NB4 (cell line): ENCODE measurements at regions not wholly inside any gene's neighbourhood (a gene's known extent, or its start where the extent isn't known, plus 50 kb on each side); places are given as distances from the start of the nearest gene placed in this dataset.
"Not testable (repeated sequence)": the region's sequence is repeated elsewhere in the genome, so short reads cannot be mapped to it uniquely, and the experiment has no call there.

Experiments used
- DNase-seq: peaks from one replicate; pipeline ENCODE4 v3.0.0; 2010; ENCODE audit warnings: low read depth
- H3K4me3 ChIP-seq: one replicate; pipeline ENCODE4 v1.5.1; 2011; ENCODE audit warnings: mild to moderate bottlenecking, low read depth, low read length, moderate library complexity
- MYC ChIP-seq: IDR thresholded peaks from 2 replicates; pipeline ENCODE4 v1.6.1; 2011; ENCODE audit warnings: low read depth, low read length
- POLR2A ChIP-seq: IDR thresholded peaks from 2 replicates; pipeline ENCODE4 v1.6.1; 2011; ENCODE audit warnings: mild to moderate bottlenecking; ENCODE audit not compliant: insufficient read length; ENCODE audit errors: extremely low read depth
- TF ChIP-seq, protein P1 (sequence below): IDR thresholded peaks from 2 replicates; pipeline ENCODE4 v1.6.1; 2011; ENCODE audit warnings: low read depth, low read length
- TF ChIP-seq, protein P2 (sequence below): IDR thresholded peaks from one replicate; pipeline ENCODE4 v1.5.1; 2012; ENCODE audit warnings: low read depth, low read length

DNA sequence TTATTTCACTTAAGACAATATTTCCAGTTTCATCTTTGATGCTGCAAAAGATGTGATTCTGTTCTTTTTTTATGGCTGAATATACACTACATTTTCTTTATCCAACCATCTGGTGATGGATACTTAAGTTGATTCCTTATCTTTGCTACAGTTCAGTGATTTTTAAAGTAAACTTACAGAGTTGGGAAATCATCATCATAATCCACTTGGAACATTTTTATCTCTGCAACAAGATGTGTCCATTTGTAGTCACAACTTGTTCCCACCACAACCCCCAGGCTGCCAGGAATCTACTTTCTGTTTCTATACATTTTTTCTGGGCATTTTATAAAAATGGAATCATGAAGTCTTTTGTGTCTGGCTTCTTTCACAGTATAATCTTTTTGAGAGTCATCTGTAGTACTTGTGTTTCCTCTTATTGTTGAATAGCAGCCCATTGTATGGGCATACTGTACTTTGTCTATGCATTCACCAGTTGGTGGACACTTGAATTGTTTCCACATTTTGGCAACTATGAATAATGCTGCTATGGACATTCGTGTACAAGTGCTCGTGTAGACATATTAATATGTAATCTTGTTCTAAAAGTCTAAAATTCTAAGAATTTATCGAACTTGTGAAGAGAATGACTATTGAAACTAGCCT lies 212.5 kb upstream of the DDHD1 start:
- H3K4me3 ChIP-seq: no peak overlapping the region
- DNase-seq: no peak
- TF ChIP-seq MYC: no peak
- TF ChIP-seq, protein P1, sequence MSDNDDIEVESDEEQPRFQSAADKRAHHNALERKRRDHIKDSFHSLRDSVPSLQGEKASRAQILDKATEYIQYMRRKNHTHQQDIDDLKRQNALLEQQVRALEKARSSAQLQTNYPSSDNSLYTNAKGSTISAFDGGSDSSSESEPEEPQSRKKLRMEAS: no peak
- no peak for TF ChIP-seq POLR2A

DNA sequence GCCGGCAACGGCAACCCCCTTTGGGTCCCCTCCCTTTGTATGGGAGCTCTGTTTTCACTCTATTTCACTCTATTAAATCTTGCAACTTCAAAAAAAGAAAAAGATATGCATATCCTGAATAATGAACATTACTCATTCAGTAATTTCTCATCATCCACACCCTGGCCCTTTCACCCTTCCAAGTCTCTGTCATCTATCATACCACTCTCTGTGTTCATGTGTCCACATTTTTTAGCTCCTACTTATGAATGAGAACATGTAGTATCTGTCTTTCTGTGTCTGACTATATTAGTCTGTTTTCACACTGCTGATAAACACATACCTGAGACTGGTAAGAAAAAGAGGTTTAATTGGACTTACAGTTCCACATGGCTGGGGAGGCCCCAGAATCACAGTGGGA lies 209.8 kb upstream of the DDHD1 start:
- DNase-seq, H3K4me3 ChIP-seq: not testable (repeated sequence)

DNA sequence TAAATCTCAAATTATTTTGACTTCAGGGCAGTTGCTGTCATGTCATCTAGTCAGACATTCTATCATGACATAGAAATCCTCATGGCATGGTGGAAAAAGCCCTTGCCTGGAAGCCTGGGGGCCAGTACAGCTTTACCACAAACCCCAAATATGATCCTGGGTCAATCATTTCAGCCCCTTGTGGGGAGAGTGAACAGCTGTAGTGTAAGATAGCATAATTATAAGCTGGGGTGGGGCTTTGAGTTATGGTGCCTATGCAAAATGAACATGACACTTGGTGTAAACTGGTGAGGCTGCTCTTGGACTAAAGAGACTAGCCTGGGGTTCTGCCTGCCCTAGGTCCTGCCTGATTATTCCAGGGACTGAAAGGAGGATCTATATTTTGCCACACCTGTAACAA lies 207.7 kb upstream of the DDHD1 start:
- DNase-seq: no peak
- TF ChIP-seq, protein P1: no peak
- TF ChIP-seq MYC (no peak), POLR2A (no peak)
- TF ChIP-seq, protein P2, sequence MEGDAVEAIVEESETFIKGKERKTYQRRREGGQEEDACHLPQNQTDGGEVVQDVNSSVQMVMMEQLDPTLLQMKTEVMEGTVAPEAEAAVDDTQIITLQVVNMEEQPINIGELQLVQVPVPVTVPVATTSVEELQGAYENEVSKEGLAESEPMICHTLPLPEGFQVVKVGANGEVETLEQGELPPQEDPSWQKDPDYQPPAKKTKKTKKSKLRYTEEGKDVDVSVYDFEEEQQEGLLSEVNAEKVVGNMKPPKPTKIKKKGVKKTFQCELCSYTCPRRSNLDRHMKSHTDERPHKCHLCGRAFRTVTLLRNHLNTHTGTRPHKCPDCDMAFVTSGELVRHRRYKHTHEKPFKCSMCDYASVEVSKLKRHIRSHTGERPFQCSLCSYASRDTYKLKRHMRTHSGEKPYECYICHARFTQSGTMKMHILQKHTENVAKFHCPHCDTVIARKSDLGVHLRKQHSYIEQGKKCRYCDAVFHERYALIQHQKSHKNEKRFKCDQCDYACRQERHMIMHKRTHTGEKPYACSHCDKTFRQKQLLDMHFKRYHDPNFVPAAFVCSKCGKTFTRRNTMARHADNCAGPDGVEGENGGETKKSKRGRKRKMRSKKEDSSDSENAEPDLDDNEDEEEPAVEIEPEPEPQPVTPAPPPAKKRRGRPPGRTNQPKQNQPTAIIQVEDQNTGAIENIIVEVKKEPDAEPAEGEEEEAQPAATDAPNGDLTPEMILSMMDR: no peak
- H3K4me3 ChIP-seq: no peak overlapping the region

DNA sequence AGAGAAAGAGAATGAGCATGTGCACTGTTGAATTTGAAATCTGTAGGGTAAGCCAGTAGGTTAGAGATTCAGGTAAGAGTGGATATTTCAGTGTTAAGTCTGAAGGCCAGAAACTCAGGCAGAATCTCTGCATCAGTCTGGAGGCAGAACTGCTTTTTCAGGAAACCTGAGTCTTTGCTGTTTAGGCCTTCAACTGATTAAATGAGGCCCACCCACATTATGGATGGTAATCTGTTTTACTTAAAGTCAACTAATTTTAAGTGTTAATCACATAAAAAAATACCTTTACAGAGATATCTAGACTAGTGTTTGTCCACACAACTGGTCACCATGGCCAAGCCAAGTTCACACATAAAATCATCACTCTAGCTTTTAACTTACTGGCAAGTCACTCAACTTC lies 205.0 kb upstream of the DDHD1 start:
- TF ChIP-seq, protein P1: no peak
- TF ChIP-seq, protein P2: no peak
- no peak for TF ChIP-seq MYC
- TF ChIP-seq POLR2A: no peak
- no peak for DNase-seq
- H3K4me3 ChIP-seq: no peak overlapping the region

DNA sequence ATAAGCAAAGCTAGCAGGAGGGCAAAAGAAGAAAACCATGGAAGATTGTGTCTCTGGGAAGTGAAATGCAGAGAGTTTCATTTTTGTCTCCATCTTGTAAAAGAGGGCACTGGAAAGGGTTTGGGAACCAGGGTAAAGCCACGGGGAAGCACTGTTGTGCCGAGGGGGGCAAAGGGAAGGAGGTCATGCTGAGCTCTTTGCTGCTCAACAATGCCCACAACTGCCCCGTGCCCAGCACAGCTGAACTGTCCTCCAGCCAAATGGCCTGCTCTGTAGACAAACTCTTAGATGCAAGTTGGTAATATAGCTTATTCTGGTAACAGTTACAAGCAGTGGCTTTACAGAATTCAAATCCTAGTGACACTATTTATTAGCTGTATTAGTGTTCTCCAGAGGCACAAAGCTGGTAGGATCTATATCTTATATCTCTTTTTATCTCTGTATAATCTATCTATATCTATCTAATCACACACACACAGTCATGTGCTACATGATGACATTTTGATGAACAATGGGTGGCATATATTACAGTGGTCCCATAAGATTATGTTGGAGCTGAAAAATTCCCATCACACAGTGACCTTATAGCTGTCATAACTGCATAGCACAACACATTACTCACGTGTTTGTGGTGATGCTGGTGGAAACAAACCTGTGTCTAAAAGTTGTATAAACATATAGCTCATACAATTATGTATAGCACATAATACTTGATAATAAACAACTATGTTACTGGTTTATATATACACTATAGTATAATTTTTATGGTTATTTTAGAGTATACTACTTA lies 203.4 kb upstream of the DDHD1 start:
- no peak overlapping the region for H3K4me3 ChIP-seq
- no peak for DNase-seq
- TF ChIP-seq, protein P1: no peak
- no peak for TF ChIP-seq MYC
- no peak for TF ChIP-seq POLR2A
- TF ChIP-seq, protein P2: no peak

DNA sequence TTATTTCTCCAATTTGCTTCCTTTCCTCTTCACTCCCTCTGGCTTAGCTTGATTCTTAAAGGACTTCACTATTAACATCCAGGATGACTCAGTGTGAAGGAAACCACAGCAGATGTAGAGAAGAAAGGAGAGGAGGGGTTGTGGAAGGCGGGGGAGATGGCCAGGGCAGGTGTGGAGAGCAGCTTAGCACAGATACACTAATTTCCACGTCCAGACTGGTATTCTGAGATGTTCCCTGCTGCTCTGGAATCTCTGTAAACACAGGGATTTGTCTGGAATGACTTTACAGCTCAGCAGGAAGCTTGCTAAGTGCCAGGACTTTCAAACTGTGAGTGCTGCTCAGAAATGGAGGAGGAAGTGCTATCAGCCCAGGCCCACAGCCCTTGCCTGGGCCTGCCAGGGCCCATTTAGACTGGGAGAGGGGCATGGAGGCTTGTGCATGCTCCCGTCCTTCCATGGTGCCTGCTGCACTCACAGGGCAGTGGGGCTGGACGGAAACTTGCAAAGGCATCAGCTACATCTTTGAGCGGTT lies 202.5 kb upstream of the DDHD1 start:
- TF ChIP-seq, protein P2: no peak
- TF ChIP-seq POLR2A: no peak
- no peak for TF ChIP-seq MYC
- TF ChIP-seq, protein P1: no peak
- H3K4me3 ChIP-seq: no peak overlapping the region
- DNase-seq: peak; percentile 38
